H1 (cell line): ENCODE measurements at regions not wholly inside any gene's neighbourhood (a gene's known extent, or its start where the extent isn't known, plus 50 kb on each side); places are given as distances from the start of the nearest gene placed in this dataset.

Source experiments
- EGR1 ChIP-seq: IDR thresholded peaks from 2 replicates; pipeline ENCODE4 v1.6.1; 2011; ENCODE audit warnings: low read depth, low read length, borderline replicate concordance
- EP300 ChIP-seq, 2 experiments: IDR thresholded peaks; 1 replicate in 1 of 2; 2 replicates in 1 of 2; pipeline ENCODE4 v1.6.1; 2011 to 2012; ENCODE audit warnings: low read depth in 2 of 2, low read length in 2 of 2, mild to moderate bottlenecking in 2 of 2, borderline replicate concordance in 1 of 2, inconsistent platforms in 1 of 2, moderate library complexity in 1 of 2
- KDM1A ChIP-seq: fragments of 200-600, 300-600 bp; sonication (generic); IDR thresholded peaks from 2 replicates; pipeline ENCODE4 v1.7.1; 2016; ENCODE audit warnings: mild to moderate bottlenecking, low read length, borderline replicate concordance
- KDM5A ChIP-seq: fragments of 200-600 bp; IDR thresholded peaks from 2 replicates; pipeline ENCODE4 v1.7.1; 2012; ENCODE audit warnings: mild to moderate bottlenecking, low read length, inconsistent platforms, mixed read lengths
- MAFK ChIP-seq: IDR thresholded peaks from 2 replicates; pipeline ENCODE4 v1.6.1; 2012; ENCODE audit warnings: low read depth, mild to moderate bottlenecking, improper control_type of control experiment, low read length
- POLR2A ChIP-seq, 2 experiments: IDR thresholded peaks; 1 replicate in 1 of 2; 2 replicates in 1 of 2; pipeline ENCODE4 v1.6.1; 2011; ENCODE audit warnings: low read depth in 2 of 2, low read length in 2 of 2, mild to moderate bottlenecking in 2 of 2; ENCODE audit errors: control extremely low read depth in 1 of 2
- TF ChIP-seq, protein P1 (sequence below), 3 experiments: IDR thresholded peaks; 1 replicate in 2 of 3; 2 replicates in 1 of 3; pipeline versions ENCODE4 v1.5.1 to v1.6.1; 2011; ENCODE audit warnings: low read length in 3 of 3, mild to moderate bottlenecking in 3 of 3, inconsistent platforms in 2 of 3, low read depth in 1 of 3, moderate library complexity in 1 of 3; ENCODE audit not compliant: insufficient read depth in 1 of 3; ENCODE audit errors: control extremely low read depth in 1 of 3

- TF ChIP-seq EP300 (IDR thresholded peaks at IDR 0.05; ENCODE audit: borderline replicate concordance in 1 of 2, low read depth in 2 of 2, low read length in 2 of 2) (no peak), POLR2A (IDR thresholded peaks at IDR 0.05; ENCODE audit: control extremely low read depth in 1 of 2, low read depth in 2 of 2, low read length in 2 of 2) (no peak), KDM5A (no peak), KDM1A (no peak), MAFK (no peak), EGR1 (no peak)
- TF ChIP-seq, protein P1, sequence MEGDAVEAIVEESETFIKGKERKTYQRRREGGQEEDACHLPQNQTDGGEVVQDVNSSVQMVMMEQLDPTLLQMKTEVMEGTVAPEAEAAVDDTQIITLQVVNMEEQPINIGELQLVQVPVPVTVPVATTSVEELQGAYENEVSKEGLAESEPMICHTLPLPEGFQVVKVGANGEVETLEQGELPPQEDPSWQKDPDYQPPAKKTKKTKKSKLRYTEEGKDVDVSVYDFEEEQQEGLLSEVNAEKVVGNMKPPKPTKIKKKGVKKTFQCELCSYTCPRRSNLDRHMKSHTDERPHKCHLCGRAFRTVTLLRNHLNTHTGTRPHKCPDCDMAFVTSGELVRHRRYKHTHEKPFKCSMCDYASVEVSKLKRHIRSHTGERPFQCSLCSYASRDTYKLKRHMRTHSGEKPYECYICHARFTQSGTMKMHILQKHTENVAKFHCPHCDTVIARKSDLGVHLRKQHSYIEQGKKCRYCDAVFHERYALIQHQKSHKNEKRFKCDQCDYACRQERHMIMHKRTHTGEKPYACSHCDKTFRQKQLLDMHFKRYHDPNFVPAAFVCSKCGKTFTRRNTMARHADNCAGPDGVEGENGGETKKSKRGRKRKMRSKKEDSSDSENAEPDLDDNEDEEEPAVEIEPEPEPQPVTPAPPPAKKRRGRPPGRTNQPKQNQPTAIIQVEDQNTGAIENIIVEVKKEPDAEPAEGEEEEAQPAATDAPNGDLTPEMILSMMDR (IDR thresholded peaks at IDR 0.05; ENCODE audit: control extremely low read depth in 1 of 3, insufficient read depth in 1 of 3, low read depth in 1 of 3, low read length in 3 of 3) = no peak
Measured at GRCh38 chr5:56498759-56499395, 265.7 kb upstream of the ANKRD55 start.
